CD4-positive, alpha-beta T cell treated with Interleukin-15 for 4 hours (primary cell): ENCODE measurements at regions not wholly inside any gene's neighbourhood (a gene's known extent, or its start where the extent isn't known, plus 50 kb on each side); places are given as distances from the start of the nearest gene placed in this dataset.

ENCODE experiments used
- DNase-seq: peaks from one replicate; pipeline ENCODE4 v3.0.0-alpha.2; 2020; ENCODE audit warnings: low spot score

GRCh38 chr4:54915276-54915675 lies 210.1 kb downstream of the KDR start:
- DNase-seq: no peak

- DNase-seq: no peak
These were observed 210.6 kb downstream of the KDR start for GRCh38 chr4:54914781-54915180.

- no peak for DNase-seq
These were observed 211.5 kb downstream of the KDR start for GRCh38 chr4:54913751-54914526.

- no peak for DNase-seq
These were observed 213.2 kb downstream of the KDR start for GRCh38 chr4:54912155-54912554.

- DNase-seq: no peak
These were observed 215.4 kb downstream of the KDR start for GRCh38 chr4:54909961-54910360.

- no peak for DNase-seq
These were observed 216.6 kb downstream of the KDR start for GRCh38 chr4:54908763-54909162.

GRCh38 chr4:54904953-54905352 lies 220.4 kb downstream of the KDR start:
- no peak for DNase-seq

GRCh38 chr4:54902976-54903375 lies 222.4 kb downstream of the KDR start:
- DNase-seq: no peak

GRCh38 chr4:54902271-54902670 lies 223.1 kb downstream of the KDR start:
- DNase-seq: no peak

GRCh38 chr4:54901202-54901601 lies 224.2 kb downstream of the KDR start:
- DNase-seq: no peak

GRCh38 chr4:54898656-54899340 lies 226.6 kb downstream of the KDR start:
- no peak for DNase-seq

- DNase-seq: no peak
These were observed 227.3 kb downstream of the KDR start for GRCh38 chr4:54898056-54898562.

GRCh38 chr4:54897590-54897989 lies 227.8 kb downstream of the KDR start:
- no peak for DNase-seq

GRCh38 chr4:54882616-54883015 lies 224.9 kb downstream of the KIT start:
- DNase-seq: no peak

GRCh38 chr4:54879576-54879975 lies 221.8 kb downstream of the KIT start:
- no peak for DNase-seq

GRCh38 chr4:54877006-54877405 lies 219.2 kb downstream of the KIT start:
- no peak for DNase-seq

- no peak for DNase-seq
These were observed 214.5 kb downstream of the KIT start for GRCh38 chr4:54872261-54872660.

GRCh38 chr4:54863571-54864255 lies 206.0 kb downstream of the KIT start:
- no peak for DNase-seq

GRCh38 chr4:54861201-54861600 lies 203.4 kb downstream of the KIT start:
- DNase-seq: no peak

- no peak for DNase-seq
These were observed 197.6 kb downstream of the KIT start for GRCh38 chr4:54855191-54855854.

GRCh38 chr4:54852602-54853001 lies 194.8 kb downstream of the KIT start:
- no peak for DNase-seq

- no peak for DNase-seq
These were observed 194.3 kb downstream of the KIT start for GRCh38 chr4:54852054-54852453.
